VCaP (cell line): ENCODE measurements at regions not wholly inside any gene's neighbourhood (a gene's known extent, or its start where the extent isn't known, plus 50 kb on each side); places are given as distances from the start of the nearest gene placed in this dataset.
A peak's percentile ranks its signal among the peaks of the same experiment; 100 is the strongest.

Source experiments
- H3K27ac ChIP-seq: fragments of 450-650 bp; 2 replicates; pipeline ENCODE4 v1.5.1; 2017
- TF ChIP-seq, protein P1 (sequence below): fragments of 450-650 bp; conservative IDR thresholded peaks from 2 replicates; pipeline ENCODE4 v1.5.1; 2017; ENCODE audit warnings: mild to moderate bottlenecking, moderate library complexity

DNA sequence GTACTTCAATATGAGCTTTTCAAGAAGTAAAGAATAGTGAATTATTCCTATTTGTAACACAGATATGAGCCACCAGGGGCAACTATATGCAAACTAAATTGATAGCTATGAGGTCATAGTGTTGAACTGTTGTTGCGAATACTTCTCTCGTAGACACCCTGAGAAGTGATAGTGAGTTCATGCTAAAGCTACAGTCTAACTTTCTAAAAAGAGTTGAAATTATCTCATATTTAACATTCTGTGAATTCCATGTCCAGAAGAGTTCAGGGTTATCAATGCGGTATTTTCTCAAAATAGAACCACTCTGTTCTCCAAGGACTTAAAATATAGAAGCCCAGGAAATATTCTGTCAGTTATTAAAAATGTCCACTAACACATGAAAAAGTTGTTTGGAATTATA is 185.4 kb downstream of the AASDHPPT start:
- TF ChIP-seq, protein P1, sequence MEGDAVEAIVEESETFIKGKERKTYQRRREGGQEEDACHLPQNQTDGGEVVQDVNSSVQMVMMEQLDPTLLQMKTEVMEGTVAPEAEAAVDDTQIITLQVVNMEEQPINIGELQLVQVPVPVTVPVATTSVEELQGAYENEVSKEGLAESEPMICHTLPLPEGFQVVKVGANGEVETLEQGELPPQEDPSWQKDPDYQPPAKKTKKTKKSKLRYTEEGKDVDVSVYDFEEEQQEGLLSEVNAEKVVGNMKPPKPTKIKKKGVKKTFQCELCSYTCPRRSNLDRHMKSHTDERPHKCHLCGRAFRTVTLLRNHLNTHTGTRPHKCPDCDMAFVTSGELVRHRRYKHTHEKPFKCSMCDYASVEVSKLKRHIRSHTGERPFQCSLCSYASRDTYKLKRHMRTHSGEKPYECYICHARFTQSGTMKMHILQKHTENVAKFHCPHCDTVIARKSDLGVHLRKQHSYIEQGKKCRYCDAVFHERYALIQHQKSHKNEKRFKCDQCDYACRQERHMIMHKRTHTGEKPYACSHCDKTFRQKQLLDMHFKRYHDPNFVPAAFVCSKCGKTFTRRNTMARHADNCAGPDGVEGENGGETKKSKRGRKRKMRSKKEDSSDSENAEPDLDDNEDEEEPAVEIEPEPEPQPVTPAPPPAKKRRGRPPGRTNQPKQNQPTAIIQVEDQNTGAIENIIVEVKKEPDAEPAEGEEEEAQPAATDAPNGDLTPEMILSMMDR, result no peak
- no peak overlapping the region for H3K27ac ChIP-seq

DNA sequence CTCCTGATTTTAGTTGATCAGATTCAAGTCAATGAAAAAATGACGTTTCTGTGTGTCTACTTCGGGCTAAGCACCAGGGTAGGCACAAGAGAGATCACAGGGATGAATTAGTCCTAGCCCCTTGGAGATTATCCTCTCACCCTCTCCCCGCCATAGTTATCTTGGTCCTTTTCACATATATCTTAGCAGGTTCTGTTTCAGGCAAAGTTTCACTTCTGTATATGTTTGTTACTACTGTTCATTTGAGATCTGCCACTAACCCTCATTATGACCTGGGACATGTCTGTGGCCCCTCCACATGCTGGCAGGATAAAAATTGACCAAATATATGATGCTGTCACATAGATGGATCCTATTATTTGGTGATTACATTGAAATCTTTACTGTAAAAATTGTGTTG is 186.1 kb downstream of the AASDHPPT start:
- no peak overlapping the region for H3K27ac ChIP-seq
- TF ChIP-seq, protein P1, result no peak

DNA sequence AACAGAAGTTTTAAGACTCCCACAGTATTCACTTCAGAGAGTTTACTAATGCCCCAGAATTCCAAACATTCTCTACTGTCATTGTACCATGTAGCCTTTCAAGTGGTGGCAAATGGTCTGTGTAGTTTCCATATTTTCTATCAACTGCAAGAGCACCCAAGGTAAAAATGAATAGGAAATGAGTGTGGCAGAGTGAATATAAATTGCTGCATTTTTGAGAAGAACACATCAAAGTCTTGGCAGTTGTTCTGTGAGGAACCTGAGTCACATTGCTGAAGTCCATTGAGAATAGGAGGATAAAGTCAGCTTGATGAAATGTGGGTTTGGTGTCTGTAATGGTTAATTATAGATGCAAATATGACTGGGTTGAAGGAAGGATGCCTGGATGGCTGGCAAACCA is 193.6 kb downstream of the AASDHPPT start:
- H3K27ac ChIP-seq, result no peak overlapping the region
- TF ChIP-seq, protein P1, result no peak

DNA sequence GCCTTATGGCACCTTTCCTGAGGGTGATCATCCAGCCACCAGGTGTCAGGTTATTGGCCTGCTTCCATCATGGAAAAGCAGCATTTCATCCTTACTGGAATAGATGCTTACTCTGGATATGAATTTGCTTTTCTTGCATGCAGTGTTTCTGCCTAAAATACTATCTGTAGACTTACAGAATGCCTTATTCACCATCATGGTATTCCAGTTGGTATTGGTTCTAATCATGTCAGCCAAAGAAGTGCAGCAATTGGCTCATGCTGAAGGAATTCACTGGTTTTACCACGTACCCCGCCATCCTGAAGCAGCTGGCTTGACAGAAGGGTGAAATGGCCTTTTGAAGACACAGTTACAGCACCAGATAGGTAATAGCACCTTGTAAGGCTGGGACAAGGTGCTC is 194.2 kb downstream of the AASDHPPT start:
- TF ChIP-seq, protein P1, result no peak
- H3K27ac ChIP-seq, result no peak overlapping the region

DNA sequence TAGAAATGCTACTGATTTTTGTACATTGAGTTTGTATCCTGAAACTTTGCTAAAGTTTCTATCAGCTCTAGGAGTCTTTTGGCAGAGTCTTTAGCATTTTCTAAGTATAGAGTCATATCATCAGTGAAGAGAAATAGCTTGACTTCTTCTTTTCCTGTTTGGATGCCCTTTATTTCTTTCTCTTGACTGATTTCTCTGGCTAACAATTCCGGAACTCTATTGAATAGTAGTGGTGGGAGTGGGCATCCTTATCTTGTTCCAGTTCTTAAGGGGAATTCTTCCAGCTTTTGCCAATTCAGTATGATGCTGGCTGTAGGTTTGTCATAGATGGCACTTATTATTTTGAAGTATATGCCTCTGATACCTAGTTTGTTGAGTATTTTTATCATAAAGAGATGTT is 197.7 kb downstream of the AASDHPPT start:
- TF ChIP-seq, protein P1, result no peak
- no peak overlapping the region for H3K27ac ChIP-seq

DNA sequence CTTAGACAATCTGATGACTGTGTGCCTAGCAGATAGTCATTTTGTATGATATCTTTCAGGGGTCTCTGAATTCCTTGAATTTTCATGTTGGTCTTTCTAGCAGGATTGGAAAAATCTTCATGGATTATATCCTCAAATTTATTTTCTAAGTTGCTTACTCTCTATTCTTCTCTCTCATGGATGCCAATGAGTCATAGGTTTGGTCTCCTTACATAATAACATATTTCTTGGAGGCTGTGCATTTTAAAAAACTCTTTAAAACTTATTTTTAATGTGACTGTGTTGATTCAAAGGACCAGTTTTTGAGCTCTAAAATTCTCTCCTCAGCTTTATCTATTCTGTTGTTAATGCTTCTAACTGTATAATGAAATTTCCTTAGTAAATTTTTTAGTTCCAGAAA is 198.7 kb downstream of the AASDHPPT start:
- TF ChIP-seq, protein P1, result no peak
- H3K27ac ChIP-seq, result no peak overlapping the region

DNA sequence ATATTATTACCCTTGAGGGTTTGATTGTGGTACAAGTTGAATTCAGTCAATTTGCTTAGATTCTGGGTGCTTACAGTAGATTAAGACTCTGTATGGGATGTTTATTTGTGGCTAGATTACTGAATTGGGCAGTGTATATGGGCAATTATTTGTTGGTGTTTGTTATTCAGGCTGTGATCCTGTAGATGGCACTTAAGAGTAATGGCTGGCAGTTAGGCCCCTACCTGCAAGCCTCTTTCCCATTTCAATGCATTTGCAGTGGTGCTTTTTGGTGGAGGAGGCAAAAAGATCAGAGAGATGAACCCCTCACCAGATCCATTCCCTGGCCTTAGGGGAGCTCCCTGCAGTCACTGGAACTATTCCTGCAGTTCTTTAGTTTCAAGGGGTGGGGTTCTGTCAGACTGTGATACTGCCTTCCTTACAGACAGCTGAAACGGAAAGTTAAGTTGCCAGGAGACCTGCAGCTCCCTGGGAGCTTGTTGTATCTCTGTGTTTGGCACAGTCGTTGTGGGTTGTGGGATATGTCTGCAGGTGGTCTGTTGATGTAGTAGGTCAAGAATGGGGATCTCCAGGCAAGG is 199.5 kb downstream of the AASDHPPT start:
- TF ChIP-seq, protein P1, result peak; percentile 79
- no peak overlapping the region for H3K27ac ChIP-seq
